Upper lobe of left lung (tissue), 4 donors: ENCODE measurements at regions not wholly inside any gene's neighbourhood (a gene's known extent, or its start where the extent isn't known, plus 50 kb on each side); places are given as distances from the start of the nearest gene placed in this dataset.

Experiments used
- CTCF ChIP-seq, 6 experiments: fragments of 450-650 bp in 4 of 6; fragments of 200-600 bp in 2 of 6; sonication (generic) in 2 of 6; IDR thresholded peaks; one replicate each; pipeline ENCODE4 v1.5.1; 2016 to 2019; ENCODE audit warnings: antibody characterized with exemption in 6 of 6
- POLR2AphosphoS5 ChIP-seq, 2 donors: sonication (generic); formaldehyde crosslinking; IDR thresholded peaks; one replicate each; pipeline ENCODE4 v1.5.1; 2017; ENCODE audit warnings: antibody characterized with exemption in 2 of 2

GRCh38 chr2:194962254-194962653, 694.8 kb upstream of the SLC39A10 start:
- TF ChIP-seq POLR2AphosphoS5 (IDR thresholded peaks at IDR 0.05) (no peak), CTCF (IDR thresholded peaks at IDR 0.05) (no peak)
